ENCODE measurements at regions not wholly inside any gene's neighbourhood (a gene's known extent, or its start where the extent isn't known, plus 50 kb on each side); places are given as distances from the start of the nearest gene placed in this dataset.
"Not testable (repeated sequence)": the region's sequence is repeated elsewhere in the genome, so short reads cannot be mapped to it uniquely, and the experiment has no call there.

DNA sequence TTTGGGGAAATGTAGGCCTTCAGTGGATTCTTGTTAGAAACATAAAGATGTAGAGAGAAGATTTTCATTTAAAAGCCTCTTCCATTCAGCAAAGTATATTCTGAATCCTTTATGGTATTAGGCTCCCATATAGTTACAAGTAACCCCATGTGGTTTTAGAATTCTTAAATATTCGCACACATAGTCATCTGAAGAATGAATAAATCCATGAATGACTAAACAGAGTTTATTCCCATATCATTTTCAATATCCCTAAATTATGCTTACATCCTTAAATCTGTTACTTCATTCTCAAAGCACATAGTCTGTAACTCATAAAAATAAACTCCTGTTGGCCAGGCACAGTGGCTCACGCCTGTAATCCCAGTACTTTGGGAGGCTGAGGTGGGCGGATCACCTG lies 962.1 kb downstream of the KCNJ18 start:
- no peak for DNase-seq (ENCODE audit: low spot score)

DNA sequence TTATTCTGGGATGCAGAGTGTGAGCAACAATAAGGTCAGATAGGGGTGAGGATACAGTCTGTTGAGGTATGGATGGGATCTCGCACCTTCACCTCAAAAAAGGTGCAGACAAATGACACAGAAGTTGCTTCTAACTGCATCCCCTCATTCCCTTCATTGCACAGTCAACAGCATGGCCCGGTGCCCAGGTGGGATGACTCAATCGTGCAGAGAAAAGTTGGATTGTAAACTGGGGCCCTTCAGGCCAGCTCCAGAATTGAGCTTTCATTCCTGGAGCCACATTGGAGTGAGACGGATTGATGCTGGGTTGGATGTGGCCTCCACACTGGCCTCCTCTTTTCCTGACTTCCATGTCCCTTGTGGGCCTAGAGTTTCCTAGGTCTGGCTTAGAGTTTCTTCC lies 977.4 kb downstream of the KCNJ18 start:
- DNase-seq (ENCODE audit: low spot score), result no peak

GRCh38 chr17:22671110-22671509 lies 978.8 kb downstream of the KCNJ18 start:
- no peak for DNase-seq (ENCODE audit: low spot score)

- no peak for DNase-seq (ENCODE audit: low spot score)
Measured at GRCh38 chr17:22692066-22692805, 999.9 kb downstream of the KCNJ18 start.

GRCh38 chr17:22692806-22693171 lies 1000.5 kb downstream of the KCNJ18 start:
- DNase-seq (ENCODE audit: low spot score), result no peak

DNA sequence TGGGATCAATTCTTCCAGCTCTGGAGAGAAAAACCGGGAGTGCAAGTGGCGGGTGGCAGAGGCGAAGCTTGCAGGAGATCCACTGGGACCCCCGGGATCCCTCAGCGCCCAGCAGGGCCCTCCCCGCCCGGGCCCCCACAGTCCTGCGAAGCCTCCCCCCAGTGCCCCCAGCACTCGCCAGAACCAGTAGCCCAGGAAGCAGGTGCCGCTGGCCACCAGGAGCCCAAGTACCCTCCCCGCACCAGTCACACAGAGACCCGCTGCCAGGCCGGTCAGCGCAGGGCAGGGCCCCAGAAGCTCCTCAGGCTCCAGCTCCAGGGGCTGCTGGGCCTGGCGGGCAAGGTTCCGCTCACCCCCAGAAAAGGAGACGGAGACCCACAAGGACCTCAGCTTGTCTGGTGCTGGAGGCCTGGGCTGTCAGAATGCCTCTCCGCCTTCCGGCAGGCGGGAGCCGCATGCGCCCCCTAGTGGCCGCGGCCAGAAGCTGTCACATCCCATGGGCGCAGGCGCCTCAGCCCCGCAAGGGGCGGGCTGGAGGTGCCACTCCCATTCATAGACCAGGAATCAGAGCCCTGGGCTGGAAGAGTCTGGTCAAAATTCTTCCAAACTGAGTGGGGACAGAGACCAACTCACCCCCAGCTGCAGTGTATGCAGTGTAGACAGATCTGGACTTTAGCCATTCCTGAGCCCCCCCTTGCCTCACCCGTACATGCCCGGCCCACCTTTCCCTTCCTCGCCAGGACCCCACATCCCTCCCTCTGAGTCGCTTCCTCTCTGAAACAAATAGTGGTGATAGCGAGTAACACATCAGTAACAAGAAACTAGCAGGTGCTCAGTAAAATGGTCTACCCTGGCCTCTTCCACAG lies 1002.3 kb downstream of the KCNJ18 start:
- DNase-seq (ENCODE audit: low spot score), result peak; percentile 37

DNA sequence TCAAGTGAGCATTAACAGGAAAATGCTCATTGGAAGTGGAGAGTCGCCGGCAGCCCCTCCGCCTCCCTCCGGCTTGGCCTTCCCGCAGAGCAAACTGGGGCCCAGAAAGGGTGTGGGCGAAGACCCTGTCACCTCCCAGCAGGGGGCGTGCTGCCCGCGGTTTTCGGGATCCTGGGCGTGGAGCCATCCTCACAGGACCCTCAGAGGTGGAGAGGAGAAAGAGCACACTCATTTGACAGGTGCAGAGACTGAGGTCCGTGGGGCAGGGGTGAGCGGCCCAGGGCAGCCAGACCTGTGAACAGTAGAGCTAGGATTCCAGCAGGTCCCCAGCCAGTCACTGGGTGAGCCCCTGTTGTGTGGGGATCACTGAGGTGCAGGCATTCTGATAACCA lies 1002.9 kb downstream of the KCNJ18 start:
- DNase-seq (ENCODE audit: low spot score), result no peak

GRCh38 chr17:22703204-22703603 lies 1010.9 kb downstream of the KCNJ18 start:
- DNase-seq (ENCODE audit: low spot score), result peak; percentile 11

DNA sequence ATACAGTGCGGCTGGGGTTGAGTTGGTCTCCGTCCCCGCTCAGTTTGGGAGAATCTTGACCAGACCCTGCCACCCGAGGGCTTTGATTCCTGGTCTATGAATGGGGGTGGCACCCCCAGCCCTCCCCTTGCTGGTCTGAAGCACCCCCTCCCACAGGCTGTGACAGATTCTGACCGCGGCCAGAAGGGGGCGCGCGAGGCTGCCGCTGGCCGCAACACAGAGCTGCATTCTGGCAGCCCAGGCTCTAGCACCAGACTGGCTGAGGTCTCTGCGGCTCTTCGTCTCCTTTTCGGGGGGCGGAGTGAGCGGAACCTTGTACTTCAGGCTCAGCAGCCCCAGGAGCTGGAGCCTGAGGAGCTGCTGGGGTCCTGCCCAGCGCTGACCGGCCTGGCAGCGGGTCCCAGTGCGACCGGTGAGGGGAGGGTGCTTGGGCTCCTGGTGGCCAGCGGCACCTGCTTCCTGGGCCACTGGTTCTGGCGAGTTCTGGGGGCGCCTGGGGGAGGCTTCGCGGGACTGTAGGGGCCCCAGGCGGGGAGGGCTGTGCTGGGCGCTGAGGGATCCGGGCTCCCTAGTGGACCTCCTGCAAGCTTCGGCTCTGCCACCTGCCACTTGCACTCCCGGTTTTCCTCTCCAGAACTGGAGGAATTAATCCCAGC lies 1011.6 kb downstream of the KCNJ18 start:
- DNase-seq (ENCODE audit: low spot score), result peak; percentile 45

DNA sequence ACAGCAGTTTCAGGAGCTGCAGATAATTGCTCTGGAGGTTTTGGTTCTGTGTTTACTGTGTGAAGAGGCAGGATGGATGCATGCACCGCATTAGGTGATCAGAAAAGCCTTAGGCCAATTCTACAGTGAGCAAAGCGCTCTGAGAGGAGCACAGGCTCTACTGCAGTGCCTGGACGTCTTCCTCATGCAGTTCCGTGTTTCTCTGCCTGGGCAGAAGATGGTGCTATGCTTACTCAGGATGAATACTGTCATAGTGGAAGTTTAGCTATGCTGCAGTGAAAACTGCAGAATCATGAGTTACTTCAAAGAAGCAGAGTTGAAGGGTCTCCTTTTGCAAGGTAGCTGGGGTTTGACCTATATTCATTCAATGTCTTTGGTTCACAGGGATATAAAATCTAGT lies 1012.4 kb downstream of the KCNJ18 start:
- DNase-seq (ENCODE audit: low spot score), result no peak

GRCh38 chr17:22707626-22708025 lies 1015.3 kb downstream of the KCNJ18 start:
- no peak for DNase-seq (ENCODE audit: low spot score)

DNA sequence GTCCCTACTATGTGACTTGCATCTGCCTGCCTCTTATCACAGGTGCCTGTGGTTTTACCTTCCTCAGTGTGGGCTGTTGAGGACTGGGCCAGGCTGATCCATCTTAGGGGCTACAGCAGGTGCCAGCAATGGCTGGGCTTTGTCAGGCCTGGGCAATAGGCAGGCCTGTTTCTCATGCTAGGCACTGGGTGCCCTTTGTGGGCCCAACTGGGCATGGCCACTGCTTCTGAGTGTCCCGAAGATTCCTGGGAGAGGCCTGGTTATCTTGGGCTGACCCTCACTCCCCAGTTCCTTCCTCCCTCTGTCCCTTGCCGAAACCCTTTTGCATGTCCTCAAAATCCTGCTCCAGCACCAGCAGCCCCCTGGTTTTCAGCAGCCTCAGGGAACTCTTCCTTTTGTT lies 1024.9 kb downstream of the KCNJ18 start:
- DNase-seq (ENCODE audit: low spot score), result no peak

DNA sequence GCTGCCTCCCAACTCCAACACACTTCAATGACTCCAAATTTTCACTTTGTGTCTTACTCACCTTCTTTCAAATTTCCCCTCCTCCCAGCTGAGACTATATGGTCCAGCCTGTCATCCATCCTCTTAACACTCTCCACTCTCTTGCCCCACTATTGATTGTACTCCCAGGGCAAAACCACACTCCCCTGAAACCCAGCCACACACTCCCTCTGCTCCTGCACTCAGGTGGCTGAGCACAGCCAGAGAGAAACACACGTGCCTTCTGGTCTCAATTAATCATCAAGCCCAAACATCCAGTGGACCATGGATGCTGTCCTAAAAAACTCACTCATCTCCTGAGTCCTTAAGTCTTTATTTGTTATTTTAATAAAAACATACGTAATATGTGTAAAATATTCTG lies 1026.4 kb downstream of the KCNJ18 start:
- DNase-seq (ENCODE audit: low spot score), result no peak

- DNase-seq (ENCODE audit: low spot score), result not testable (repeated sequence)
Measured at GRCh38 chr17:22741066-22741465, 1048.7 kb downstream of the KCNJ18 start.
